SJSA1 (cell line): ENCODE measurements at regions not wholly inside any gene's neighbourhood (a gene's known extent, or its start where the extent isn't known, plus 50 kb on each side); places are given as distances from the start of the nearest gene placed in this dataset.
"Not testable (repeated sequence)": the region's sequence is repeated elsewhere in the genome, so short reads cannot be mapped to it uniquely, and the experiment has no call there.

Source experiments
- DNase-seq, 2 experiments: peaks; one replicate each; pipeline ENCODE4 v3.0.0-alpha.2; 2015 to 2020; ENCODE audit warnings: low spot score in 2 of 2, low read depth in 1 of 2
- H3K27ac ChIP-seq: fragments of 250-450 bp; sonication (Bioruptor Pico); 2 replicates; pipeline ENCODE4 v1.5.1; 2020; ENCODE audit warnings: mild to moderate bottlenecking, moderate library complexity
- H3K27me3 ChIP-seq: fragments of 250-450 bp; sonication (Bioruptor Pico); replicated peaks from 2 replicates; pipeline ENCODE4 v1.5.1; 2020; ENCODE audit warnings: mild to moderate bottlenecking, moderate library complexity
- H3K36me3 ChIP-seq: fragments of 250-450 bp; sonication (Bioruptor Pico); 2 replicates; pipeline ENCODE4 v1.5.1; 2020; ENCODE audit warnings: mild to moderate bottlenecking
- H3K4me1 ChIP-seq: fragments of 250-450 bp; sonication (Bioruptor Pico); replicated peaks from 2 replicates; pipeline ENCODE4 v1.6.1; 2021; ENCODE audit warnings: mild to moderate bottlenecking
- H3K4me3 ChIP-seq: fragments of 250-450 bp; sonication (Bioruptor Pico); 2 replicates; pipeline ENCODE4 v1.5.1; 2020; ENCODE audit warnings: mild to moderate bottlenecking
- H3K9me3 ChIP-seq: fragments of 250-450 bp; sonication (Bioruptor Pico); replicated peaks from 2 replicates; pipeline ENCODE4 v1.5.1; 2020; ENCODE audit warnings: mild to moderate bottlenecking

DNA sequence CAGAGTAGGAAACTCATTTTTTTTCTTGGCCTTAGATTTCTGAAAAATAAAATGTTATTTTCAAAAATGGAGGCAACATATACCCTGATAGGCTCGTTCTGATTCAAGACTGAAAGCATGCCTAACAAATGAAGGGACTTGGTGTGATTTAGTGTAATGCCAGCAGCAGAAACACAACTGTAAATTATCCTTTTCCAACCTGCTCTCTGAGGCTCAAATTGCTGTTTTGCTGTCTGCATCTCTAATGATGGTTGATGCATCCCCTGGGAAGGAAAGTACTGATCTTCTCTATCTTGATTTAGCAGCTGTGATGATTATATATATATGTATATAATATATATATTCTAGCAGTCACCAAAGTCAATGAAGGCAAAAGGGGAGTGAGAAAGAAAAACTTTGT lies 537.2 kb upstream of the API5 start:
- Histone ChIP-seq H3K9me3 (no peaks in the 10 kb centered on the region), H3K36me3 (no peaks in the 10 kb centered on the region), H3K27me3 (no peaks in the 10 kb centered on the region), H3K4me1 (no peaks in the 10 kb centered on the region), H3K4me3 (no peak overlapping the region), H3K27ac (no peak overlapping the region)
- no peak for DNase-seq

DNA sequence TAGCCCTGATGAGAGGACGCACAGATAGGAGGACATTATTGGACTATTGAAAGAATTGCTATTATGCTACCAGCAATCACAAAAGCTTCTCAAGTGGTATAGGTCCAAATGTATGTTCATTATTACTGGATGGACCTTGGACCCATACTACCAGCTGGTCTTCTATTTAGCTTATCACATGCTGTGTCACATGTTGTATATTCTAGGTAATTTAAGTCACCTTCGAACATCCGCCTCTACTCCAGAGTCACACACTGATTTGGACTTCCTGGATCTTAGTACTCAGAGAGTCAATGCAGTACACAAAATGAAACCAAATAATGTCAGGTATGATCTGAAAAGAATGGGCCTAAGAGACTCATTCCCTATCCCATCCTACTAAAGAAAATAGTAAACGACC lies 534.0 kb upstream of the API5 start:
- Histone ChIP-seq H3K9me3 (no peaks in the 10 kb centered on the region), H3K27me3 (no peaks in the 10 kb centered on the region; the same call in 1 of the 2 replicates), H3K4me1 (no peaks in the 10 kb centered on the region), H3K27ac (no peak overlapping the region), H3K36me3 (no peaks in the 10 kb centered on the region), H3K4me3 (no peak overlapping the region)
- DNase-seq, result no peak

DNA sequence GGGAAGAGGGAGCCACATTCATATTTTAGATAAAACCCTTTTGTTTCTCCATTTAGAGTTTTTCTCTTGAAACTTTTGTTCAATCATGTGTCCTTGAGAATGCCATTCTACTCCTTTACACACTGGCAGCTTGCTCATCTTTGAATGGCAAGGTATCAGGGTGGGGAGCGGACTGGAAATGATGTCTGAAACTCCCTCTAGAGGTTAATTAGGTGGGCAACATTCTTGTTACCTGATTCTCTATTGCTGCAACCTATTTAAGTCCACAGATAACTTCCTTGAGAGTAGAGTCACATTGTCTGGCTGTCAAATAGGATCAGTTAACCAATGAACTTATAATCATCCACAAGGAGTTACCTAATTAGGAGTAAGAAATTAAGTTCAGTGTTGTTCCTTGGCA lies 533.6 kb upstream of the API5 start:
- no peaks in the 10 kb centered on the region for H3K9me3 ChIP-seq
- no peak overlapping the region for H3K27ac ChIP-seq
- DNase-seq, result no peak
- H3K36me3 ChIP-seq, result no peaks in the 10 kb centered on the region
- no peaks in the 10 kb centered on the region; the same call in 1 of the 2 replicates for H3K27me3 ChIP-seq
- no peaks in the 10 kb centered on the region for H3K4me1 ChIP-seq
- no peak overlapping the region for H3K4me3 ChIP-seq

DNA sequence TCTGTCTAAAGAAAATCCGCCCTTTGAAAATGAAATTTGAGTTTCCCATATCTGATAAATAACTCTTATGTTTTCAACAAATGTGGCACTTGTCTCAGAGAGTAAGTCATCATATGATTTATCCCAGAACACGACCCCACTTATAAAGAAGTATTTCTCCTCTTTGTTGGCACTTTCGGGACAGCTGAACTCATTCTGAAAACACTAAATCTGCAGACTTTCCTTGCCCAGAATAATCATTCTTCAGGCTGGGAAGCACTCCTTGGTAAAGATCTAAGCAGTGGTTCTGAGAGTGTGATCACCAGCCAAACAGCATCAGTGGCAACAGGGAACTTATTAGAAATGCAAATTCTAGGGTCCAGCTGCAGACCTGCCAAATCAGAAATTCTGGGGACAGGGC lies 532.2 kb upstream of the API5 start:
- Histone ChIP-seq H3K27ac (no peak overlapping the region), H3K36me3 (no peaks in the 10 kb centered on the region), H3K4me3 (no peak overlapping the region), H3K9me3 (no peaks in the 10 kb centered on the region), H3K27me3 (no peaks in the 10 kb centered on the region; the same call in 1 of the 2 replicates), H3K4me1 (no peaks in the 10 kb centered on the region)
- no peak for DNase-seq

DNA sequence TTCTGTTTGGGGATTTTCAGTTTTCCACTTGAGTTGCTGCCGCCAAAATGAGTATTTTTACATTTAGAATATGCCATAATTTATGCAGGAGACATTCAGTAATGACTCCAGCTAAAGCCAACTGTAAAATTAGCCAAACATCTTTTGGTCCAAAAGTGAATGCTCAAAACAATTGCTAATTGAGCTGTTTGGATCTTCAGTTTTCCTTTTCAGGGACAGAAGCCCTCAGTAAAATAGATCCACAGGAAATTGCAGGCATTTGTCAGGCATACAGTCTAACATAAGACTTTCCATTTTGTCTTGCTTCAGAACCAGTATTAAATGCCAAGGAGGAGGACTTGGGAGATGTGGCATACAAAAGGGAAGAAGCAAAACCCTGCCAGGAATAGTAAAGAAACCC lies 524.8 kb upstream of the API5 start:
- no peak overlapping the region for H3K27ac ChIP-seq
- H3K27me3 ChIP-seq, result no peaks in the 10 kb centered on the region
- no peaks in the 10 kb centered on the region for H3K36me3 ChIP-seq

DNA sequence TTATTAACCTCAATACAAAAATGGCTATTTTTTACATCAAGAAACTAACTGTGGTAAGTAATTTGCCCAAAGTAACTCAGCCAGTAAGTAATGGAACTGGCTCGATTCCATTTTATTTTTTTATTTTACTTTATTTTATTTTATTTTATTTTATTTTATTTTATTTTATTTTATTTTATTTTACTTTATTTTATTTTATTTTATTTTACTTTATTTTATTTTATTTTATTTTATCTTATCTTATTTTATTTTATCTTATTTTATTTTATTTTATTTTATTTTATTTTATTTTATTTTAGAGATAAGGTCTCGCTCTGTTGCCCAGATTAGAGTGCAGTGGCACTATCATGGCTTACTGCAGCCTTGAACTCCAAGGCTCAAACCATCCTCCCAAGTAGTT lies 516.3 kb upstream of the API5 start:
- not testable (repeated sequence) for H3K4me3 ChIP-seq, DNase-seq, H3K9me3 ChIP-seq

More for the DNA sequence above, 524.8 kb upstream of the API5 start:
- no peaks in the 10 kb centered on the region for H3K4me1 ChIP-seq
- no peak for DNase-seq
- H3K4me3 ChIP-seq, result no peak overlapping the region
- H3K9me3 ChIP-seq, result no peaks in the 10 kb centered on the region

DNA sequence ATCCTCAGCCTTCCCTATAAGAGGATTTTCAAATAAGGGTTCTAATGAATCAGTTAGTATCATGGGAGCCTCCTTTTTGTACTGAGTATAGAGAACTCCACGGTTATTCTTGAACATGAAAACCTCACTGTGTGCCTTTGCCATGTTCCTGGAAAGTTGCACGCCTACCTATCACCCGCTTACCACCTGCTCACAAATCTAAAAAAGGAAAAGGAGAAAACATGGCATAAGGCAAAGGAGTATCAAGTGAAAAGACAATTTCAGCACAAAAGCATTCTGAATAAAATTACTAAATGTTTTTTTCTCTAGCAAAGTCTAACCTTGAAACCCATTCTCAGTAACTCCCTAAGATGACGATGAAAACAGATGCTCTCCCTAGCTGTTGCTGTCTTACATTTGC lies 511.8 kb upstream of the API5 start:
- no peak overlapping the region for H3K4me3 ChIP-seq

More for the DNA sequence above, 516.3 kb upstream of the API5 start:
- not testable (repeated sequence) for H3K27ac ChIP-seq, H3K27me3 ChIP-seq, H3K36me3 ChIP-seq, H3K4me1 ChIP-seq

DNA sequence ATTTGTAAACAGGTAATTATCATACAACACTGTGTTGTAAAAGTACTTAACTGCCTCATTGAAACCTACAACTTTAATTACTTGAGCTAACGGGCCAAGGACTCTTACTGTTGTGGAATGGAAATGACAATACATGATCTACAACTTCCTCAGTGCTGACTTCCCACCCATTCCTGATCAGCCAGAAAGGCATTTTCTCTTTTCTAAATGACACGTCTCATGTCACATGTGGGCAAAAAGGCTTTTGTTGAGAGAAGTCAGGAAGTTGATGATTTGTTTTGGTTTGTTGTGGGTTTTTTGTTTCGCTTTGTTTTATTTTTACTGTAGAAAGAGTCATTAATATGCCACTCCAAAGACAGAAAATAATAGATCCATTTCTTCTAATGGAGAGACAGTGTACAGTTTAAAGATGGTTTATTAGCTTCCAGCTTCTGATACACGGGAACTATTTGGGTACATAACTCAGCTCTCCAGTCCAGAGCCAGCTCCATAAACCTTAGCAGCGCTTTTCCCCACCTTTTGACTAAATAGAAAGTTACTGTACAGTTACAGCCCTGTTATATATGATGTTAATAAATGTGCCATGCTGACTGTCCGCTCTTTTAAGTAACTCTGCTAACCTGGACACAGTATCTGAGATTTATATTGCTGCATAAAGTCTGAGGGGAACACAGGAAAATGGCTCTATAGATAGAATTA lies 509.4 kb upstream of the API5 start:
- Histone ChIP-seq H3K27me3 (no peaks in the 10 kb centered on the region), H3K9me3 (no peaks in the 10 kb centered on the region), H3K4me3 (no peak overlapping the region), H3K36me3 (no peaks in the 10 kb centered on the region), H3K27ac (no peak overlapping the region), H3K4me1 (no peaks in the 10 kb centered on the region)
- no peak for DNase-seq

More for the DNA sequence above, 511.8 kb upstream of the API5 start:
- H3K27ac ChIP-seq, result no peak overlapping the region
- no peaks in the 10 kb centered on the region for H3K27me3 ChIP-seq
- H3K4me1 ChIP-seq, result no peaks in the 10 kb centered on the region
- DNase-seq, result no peak
- no peaks in the 10 kb centered on the region for H3K9me3 ChIP-seq
- H3K36me3 ChIP-seq, result no peaks in the 10 kb centered on the region

DNA sequence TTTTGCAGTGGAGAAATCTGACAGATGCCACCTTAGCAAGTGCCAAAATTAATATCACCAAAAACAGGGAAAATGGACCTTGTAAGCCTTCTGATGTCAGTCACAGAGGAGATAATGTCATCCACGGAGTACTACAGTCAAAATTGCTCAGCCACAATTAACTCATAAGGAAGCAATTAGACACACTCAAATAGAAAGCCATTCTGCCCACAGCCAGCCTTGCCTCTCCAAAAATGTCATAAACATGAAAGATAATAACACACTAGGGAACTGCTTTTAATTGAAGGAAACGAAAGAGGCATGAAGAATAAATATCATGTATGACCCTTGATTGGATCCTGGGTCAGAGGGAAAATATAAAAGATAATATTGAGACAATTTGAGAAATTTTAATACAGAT lies 505.6 kb upstream of the API5 start:
- Histone ChIP-seq H3K27ac (no peak overlapping the region), H3K4me1 (no peaks in the 10 kb centered on the region), H3K36me3 (no peaks in the 10 kb centered on the region), H3K4me3 (no peak overlapping the region), H3K27me3 (no peaks in the 10 kb centered on the region), H3K9me3 (no peaks in the 10 kb centered on the region)
- no peak for DNase-seq

DNA sequence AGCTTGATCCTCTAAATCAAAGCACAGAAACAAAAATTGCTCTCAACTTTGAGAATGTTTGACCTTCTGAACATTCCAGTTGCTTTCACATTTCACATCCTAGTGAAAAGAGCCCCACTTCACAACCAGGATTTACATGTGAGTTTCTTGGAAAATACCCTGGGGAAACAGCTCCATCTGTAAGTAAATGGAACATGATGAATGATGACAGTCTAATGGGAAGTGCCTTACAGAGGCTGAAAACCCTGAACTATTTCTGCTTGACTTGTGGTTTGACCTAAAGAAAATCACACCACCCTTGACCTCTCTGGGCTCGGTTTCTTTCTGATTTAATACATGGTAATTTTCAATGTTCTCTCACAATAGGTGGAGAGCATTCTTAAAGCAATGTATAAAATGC lies 499.4 kb upstream of the API5 start:
- Histone ChIP-seq H3K27me3 (no peaks in the 10 kb centered on the region), H3K9me3 (no peaks in the 10 kb centered on the region), H3K4me3 (no peak overlapping the region), H3K36me3 (no peaks in the 10 kb centered on the region), H3K4me1 (no peaks in the 10 kb centered on the region), H3K27ac (no peak overlapping the region)
- DNase-seq, result no peak

DNA sequence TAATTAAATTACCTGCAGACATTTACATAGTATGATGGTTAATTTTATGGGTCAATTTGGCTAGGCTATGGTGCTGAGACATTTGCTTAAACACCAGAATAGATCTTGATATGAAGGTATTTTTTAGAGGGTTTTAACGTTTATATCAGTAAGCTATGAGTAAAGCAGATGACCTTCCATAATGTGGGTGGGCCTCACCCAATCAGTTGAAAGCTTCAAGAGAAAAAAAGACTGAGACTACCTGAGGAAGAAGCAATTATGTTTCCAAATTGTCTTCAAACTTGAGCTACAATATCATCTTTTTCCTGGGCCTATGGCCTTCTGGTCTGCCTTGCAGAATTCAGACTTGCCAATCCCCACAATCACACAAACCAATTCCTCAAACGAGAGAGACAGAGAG lies 498.8 kb upstream of the API5 start:
- H3K4me3 ChIP-seq, result no peak overlapping the region
- DNase-seq, result no peak
- H3K36me3 ChIP-seq, result no peaks in the 10 kb centered on the region
- H3K9me3 ChIP-seq, result no peaks in the 10 kb centered on the region
- H3K4me1 ChIP-seq, result no peaks in the 10 kb centered on the region
- no peaks in the 10 kb centered on the region for H3K27me3 ChIP-seq
- no peak overlapping the region for H3K27ac ChIP-seq

DNA sequence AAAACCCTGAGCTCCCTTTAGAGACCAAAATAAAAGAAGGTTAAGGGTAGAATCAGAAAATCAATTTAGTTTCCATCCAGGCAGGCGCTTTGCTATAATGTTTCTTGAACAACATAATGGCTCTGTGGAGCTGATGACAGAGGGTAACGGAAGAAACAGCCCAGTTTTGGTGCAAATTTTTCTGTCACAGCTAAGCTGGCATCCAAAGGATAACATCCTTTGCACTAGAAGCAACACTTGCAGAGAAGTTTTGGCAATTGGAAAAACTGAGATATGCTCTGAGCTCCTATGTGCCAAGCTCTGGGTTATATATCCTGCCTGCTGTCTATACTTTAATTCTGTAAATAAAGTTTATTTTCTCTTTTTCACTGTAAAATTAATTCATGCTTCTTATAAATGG lies 495.3 kb upstream of the API5 start:
- no peaks in the 10 kb centered on the region for H3K36me3 ChIP-seq

GRCh38 chr11:42819126-42819525 lies 492.7 kb upstream of the API5 start:
- no peak overlapping the region for H3K27ac ChIP-seq
- H3K36me3 ChIP-seq, result no peaks in the 10 kb centered on the region
- no peaks in the 10 kb centered on the region for H3K9me3 ChIP-seq
- H3K4me1 ChIP-seq, result no peaks in the 10 kb centered on the region
- no peak overlapping the region for H3K4me3 ChIP-seq
- DNase-seq, result no peak
- H3K27me3 ChIP-seq, result 0 out of 2 replicates have a peak, but pooled peaks cover 4% of the 10 kb centered on the region

More for the DNA sequence above, 495.3 kb upstream of the API5 start:
- Histone ChIP-seq H3K4me3 (no peak overlapping the region), H3K4me1 (no peaks in the 10 kb centered on the region), H3K27ac (no peak overlapping the region), H3K27me3 (0 out of 2 replicates have a peak, but pooled peaks cover 4% of the 10 kb centered on the region), H3K9me3 (no peaks in the 10 kb centered on the region)
- DNase-seq, result no peak

DNA sequence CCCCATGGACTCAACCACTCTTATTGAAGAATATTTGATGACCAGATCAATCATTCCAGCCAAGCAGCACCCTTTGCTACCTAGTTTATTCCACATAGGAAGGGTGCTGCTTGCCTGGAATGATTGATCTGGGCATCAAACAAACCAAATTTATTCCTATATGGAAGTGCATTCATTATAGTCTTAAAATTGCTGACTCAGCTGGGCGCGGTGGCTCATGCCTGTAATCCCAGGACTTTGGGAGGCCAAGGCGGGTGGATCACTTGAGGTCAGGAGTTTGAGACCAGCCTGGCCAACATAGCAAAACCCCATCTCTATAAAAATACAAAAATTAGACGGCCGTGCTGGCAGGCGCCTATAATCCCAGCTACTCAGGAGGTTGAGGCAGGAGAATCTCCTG lies 489.6 kb upstream of the API5 start:
- DNase-seq, H3K9me3 ChIP-seq, H3K27me3 ChIP-seq, H3K27ac ChIP-seq, H3K4me1 ChIP-seq, H3K4me3 ChIP-seq, H3K36me3 ChIP-seq: not testable (repeated sequence)

DNA sequence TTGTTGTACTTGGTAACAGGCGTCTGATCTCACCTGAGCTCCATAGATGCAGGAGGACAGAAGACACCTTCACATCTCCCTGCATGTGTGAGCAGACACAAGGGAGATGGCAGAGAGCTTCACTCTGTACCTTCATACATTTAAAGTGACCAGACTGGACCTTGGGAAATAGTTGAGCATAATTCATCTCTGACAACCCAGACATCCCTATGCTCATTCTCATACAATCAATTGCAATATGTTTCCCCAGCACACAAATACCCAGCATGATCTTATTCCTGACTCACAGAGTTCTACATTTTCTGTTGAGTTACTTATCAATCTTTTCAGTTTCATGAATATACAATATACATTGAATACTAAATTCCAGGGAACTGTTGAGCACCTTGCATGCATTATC lies 488.2 kb upstream of the API5 start:
- no peaks in the 10 kb centered on the region for H3K4me1 ChIP-seq
- no peak for DNase-seq
- no peaks in the 10 kb centered on the region for H3K9me3 ChIP-seq
- no peak overlapping the region for H3K27ac ChIP-seq
- 0 out of 2 replicates have a peak, but pooled peaks cover 3% of the 10 kb centered on the region for H3K27me3 ChIP-seq
- H3K36me3 ChIP-seq, result no peaks in the 10 kb centered on the region
- H3K4me3 ChIP-seq, result no peak overlapping the region
